ENCODE measurements at regions not wholly inside any gene's neighbourhood (a gene's known extent, or its start where the extent isn't known, plus 50 kb on each side); places are given as distances from the start of the nearest gene placed in this dataset.
"Not testable (repeated sequence)": the region's sequence is repeated elsewhere in the genome, so short reads cannot be mapped to it uniquely, and the experiment has no call there.

DNA sequence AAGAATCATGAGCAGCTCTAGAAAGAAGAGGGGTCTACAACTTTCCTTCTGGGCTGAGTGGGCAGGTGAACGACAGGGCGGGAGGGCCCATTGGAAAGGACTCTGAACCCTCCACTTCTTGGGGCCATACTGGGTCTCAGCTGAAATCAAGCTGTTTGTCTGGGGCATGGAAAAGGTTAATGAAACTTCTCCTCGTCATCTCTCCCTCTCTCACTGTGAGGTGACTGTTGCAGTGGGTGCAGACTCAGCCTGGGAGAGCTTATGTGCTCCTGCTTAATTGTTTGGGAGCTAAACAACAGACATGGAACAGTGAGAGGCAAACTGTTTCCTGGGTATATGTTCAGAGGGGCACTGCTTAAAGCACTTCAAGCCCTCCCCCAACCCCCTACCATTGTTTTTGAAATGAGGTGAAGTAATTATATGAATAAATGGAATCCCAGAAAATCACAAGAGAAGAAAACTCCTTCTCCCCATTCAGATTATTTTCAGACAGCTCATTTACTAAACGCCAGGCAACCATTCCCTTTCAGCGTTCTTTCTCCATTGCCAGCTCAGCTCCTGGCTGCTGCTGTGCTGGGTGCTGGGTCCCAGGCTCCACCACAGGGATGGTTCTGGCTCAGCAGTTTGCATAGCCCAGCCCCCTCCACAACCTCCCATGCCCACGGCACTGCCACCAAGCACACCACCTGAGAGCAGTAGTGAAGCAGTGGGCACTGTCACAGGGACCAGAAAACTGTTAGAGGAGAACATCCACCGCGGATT is 444.9 kb upstream of the TBL1XR1 start:
- no peak for DNase-seq

DNA sequence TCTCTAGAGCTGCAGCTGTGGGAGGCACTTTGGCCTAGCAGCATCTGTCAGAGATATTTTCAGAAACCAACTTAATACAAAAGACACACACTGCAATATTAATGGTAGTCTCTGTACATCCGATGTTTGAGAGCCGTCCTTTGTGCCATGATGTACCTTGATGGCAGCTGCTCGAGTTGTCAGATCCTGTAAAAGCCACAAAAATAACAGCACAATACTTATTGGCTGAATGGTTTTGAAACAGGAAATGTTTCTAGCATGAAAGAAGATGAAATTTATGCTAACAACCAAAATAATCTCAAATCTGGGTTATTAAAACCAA is 445.5 kb upstream of the TBL1XR1 start:
- no peak for DNase-seq

DNA sequence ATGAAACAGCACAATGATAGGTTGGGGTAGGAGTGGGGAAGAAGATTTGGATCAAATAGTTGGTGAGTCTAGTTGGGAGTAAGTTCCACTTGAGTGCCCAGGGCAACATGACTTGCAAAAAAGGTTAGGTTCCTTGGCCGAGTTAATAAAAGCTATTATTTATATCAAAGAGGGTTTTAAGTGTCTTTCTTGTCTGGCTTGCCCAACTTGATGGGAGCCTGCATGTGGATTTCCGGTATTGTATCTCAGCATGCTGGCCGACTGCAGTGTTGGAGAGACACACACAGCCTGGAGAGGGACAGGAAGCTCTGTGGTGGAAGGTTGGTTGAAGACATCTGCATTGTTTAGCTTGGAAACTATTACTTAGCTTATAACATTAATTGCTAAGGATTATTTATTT is 449.5 kb upstream of the TBL1XR1 start:
- no peak for DNase-seq

DNA sequence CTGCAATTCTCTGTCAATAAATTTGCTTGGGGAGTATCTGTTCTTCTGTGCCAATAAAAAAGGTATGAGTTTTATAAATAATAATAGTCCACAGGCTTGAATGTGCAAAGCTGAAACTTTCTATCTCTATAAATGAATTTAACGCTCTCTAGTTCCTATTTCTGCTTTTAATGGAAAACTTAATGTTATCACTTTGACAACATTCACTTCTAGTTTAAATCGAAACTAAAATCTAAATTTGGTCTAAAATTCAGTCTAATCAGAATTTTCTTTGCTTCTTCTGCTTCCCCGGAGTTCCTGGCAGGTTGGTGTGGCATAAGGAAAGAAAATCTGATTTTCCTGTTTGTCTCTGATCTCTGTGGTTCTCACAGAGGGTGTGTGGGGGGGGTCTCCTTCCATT is 450.1 kb upstream of the TBL1XR1 start:
- DNase-seq = no peak

DNA sequence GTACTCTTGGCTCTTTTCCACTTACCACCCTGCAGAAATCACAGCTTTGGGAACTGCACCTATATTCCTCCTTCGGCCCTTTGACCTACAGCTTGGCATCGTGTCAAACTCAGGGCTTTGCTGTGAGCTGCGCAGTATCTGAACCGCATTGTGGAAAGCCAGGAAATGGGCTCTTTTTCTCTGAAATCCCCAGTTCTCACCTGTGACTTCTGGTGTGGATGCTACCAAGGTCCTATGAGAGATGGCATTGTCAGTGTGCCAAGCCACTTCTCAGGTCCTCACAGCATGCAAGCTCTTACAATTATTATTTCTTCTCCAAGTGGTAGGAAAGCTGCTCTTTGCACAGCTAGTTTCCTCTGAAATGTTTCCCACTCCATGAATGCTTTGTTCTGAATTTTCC is 450.6 kb upstream of the TBL1XR1 start:
- no peak for DNase-seq

DNA sequence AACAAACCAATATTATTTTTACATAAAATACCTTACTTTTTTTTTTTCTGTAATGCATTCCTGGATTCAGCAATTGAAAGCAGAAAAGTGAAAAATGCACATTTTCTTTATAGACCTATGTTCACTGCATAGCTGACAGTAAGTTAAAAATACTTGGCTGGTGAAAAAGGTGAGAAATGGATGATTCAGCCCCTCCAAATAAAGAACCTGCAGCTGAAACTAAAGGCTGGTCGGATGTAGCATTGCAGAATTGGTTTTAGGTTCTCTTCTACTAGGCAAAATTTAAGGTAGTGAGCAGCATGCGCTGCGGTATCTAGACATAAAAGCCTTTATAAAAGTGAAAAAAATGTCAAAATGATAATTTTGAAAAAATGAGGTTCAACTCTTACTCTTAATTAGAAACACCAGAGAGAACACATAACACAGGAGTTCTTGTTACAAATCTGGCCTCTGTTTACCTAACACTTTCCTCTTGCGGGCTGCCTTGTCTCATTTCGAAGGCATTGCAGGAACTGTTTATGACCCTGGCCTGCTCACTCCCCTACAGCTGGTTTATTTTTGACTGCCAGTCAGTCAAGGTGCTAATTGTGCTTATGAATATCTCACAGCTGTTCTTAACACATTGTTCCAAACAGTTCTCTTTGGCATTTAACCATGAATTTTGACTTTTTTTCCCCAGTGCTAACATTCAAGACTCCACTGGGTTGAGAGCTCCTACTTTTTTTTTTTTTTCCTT is 455.4 kb upstream of the TBL1XR1 start:
- DNase-seq = no peak

DNA sequence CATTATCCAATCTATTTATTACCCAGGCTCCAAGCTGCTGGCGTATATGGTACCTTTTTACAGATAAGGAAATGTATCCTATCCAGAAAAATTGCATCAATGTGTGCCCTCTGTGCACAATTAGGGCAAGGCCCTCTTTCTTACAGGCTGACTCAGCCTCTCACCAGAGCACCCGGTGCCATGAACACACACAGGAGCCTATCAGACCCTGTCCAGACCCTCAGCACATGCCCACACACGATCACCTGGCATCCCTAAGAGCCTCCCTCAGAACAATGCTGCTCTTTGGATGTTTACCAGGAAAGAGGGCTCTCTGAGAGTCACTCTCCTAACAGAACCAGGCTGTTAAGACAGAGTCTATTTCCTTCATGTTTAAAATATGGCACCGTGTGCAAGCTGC is 460.0 kb upstream of the TBL1XR1 start:
- DNase-seq = no peak

DNA sequence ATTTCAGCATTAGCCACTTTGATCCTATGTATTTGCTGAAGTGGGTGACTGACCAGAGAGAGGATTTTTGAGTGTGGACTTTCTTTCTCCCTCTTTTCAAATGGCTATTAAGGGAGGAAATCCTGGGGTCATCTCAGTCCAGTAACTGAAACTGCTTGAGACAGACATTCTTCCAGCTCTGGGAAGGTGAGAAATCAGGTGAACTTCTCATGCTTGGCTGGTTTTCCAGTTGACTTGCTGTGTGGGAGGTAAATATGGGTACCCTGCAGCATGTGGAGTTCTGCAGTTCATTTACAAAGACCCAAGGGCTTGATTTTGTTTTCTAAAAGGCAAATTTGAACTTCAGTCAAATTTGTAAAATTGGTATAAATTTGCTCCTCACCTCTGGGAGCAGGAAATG is 461.1 kb upstream of the TBL1XR1 start:
- no peak for DNase-seq

DNA sequence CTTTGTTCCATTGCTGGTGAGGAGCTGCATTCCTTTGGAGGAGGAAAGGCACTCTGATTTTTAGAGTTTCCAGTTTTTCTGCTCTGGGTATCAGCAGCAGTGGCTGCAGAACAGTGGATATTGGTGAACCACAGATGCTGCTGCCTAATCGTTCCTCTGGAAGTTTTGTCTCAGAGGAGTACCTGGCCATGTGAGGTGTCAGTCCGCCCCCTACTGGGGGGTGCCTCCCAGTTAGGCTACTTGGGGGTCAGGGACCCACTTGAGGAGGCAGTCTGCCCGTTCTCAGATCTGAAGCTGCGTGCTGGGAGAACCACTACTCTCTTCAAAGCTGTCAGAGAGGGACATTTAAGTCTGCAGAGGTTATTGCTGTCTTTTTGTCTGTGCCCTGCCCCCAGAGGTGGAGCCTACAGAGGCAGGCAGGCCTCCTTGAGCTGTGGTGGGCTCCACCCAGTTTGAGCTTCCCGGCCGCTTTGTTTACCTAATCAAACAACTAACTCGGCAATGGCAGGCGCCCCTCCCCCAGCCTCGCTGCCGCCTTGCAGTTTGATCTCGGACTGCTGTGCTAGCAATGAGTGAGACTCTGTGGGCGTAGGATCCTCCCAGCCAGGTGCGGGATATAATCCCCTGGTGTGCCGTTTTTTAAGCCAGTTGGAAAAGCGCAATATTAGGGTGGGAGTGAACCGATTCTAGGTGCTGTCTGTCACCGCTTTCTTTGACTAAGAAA is 467.3 kb upstream of the TBL1XR1 start:
- DNase-seq = not testable (repeated sequence)

DNA sequence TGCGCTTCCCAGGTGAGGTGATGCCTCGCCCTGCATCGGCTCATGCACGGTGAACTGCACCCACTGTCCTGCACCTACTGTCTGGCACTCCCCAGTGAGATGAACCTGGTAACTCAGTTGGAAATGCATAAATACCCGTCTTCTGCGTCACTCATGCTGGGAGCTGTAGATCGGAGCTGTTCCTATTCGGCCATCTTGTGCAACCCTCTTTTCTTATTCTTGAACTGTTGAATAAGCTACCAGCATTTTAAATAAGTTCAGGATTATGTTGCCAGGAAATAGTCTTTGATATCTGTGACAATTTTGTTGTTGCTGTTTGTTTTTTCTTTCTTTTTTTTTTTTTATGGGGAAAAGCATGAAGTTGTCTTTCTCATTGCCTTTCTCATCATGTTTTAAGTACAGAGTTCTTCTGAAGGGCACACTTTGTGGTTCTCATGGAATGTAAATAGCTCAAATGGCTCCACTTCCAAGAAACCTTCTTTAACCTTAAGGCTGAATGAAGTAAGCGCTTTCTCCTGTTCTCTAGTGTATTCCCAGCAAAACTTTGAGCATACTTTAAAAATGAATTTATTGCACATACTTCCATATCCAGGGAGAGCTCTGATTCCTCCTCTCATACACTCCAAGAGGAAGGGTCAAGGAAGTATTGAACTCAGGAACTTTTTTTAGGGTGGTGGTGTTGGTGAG is 468.0 kb upstream of the TBL1XR1 start:
- DNase-seq = no peak

DNA sequence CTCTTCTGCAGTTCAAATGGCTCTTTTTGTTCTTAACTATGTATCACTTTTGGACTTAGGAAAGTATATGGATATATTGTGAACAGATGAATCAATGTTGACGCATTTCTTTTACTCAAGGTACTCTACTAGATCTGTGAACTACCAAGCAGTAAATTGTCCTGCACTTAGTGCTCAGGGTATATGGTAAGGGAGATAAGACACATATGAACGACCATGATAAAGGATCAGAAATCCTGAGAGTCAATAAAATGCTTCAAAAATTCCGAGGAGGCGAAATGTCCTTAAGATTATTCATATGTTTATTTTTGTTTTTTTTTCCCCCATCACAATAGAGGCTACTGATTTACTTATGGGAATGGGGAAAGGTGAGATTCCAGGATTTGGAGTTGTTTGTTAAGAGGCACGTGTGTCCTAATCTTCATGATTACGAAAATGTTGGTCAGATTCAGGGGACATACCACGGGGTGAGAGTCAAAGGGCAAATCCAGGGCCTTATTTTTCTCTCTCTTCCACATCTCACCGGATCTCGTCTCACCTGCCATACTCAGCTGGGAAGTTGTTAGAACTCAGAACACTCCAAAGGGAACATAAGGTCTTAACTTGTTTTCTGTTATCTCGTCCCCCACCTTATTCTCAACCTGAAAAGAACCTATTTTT is 475.1 kb upstream of the TBL1XR1 start:
- DNase-seq = no peak

DNA sequence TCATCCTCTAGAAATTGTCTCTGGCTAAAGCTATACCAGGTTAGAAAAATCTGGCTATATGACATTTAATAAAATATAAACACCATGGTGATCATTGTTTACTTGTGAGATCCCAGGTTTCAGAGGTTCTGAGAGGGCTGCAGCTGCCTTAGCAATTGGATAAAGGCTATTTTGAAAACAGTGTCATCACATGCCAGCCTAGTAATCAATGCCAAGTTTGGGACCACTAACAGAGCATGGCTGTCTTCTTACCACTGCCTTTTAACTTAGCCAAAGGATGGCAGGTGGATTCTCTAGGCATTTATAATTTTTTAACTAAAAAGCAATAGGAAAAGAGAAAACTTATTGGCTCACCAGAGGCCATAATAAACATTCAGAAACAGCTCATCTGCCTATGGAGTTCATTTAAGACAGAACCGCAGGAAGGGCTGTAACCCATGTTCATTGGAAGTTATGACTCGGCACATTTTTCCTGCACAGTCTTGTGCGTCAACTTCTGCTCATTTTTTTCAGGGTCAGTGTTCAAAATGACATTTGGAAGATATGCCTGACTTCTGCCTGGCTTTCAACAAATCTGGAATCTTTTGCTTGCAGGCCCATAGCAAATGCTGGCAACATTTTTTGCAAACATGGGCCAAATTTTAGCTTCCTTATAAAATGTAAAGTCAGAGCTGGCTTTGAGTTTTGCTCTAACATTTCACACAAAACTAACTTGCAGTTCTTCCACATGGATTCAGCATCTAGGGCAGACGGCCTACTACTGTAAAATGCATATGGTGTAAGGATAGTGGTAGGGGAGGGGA is 476.0 kb upstream of the TBL1XR1 start:
- no peak for DNase-seq

DNA sequence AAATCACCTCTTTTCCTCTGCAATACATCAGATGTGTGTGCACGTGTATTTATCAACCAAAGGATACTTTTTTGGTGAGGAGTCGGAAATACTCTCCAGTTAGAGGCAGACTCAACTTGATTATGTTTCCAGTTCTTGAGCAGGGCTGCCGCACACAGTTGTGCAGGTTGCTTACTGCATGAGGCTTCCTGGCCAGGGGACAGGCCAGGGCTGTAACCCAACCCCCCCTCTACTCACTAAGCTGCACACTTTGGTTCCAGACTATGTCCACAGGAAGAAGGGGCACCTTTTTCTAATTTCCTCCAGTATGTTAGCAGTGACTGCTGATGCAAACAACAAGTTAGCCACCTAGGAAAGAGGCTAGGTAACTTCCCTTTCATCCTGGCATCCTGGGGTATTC is 476.9 kb upstream of the TBL1XR1 start:
- no peak for DNase-seq

DNA sequence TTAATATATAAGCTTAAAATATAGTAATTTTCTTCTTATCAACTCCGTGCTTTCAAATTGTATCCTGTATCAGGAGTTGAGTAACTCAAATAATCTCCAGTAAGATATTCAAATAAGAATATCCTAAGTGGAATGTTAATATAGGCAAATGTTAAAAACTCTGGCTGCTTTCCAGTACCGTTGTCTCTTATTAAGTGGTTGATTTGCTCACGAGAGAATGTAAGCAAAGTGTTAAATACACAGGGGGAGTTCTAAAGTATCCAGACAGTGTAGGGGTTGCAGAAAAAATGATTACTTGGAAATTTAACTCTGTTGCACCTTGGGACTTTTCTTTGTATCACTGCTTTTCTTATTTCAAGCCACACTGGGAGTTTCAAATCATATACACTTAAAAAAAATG is 478.9 kb upstream of the TBL1XR1 start:
- no peak for DNase-seq

DNA sequence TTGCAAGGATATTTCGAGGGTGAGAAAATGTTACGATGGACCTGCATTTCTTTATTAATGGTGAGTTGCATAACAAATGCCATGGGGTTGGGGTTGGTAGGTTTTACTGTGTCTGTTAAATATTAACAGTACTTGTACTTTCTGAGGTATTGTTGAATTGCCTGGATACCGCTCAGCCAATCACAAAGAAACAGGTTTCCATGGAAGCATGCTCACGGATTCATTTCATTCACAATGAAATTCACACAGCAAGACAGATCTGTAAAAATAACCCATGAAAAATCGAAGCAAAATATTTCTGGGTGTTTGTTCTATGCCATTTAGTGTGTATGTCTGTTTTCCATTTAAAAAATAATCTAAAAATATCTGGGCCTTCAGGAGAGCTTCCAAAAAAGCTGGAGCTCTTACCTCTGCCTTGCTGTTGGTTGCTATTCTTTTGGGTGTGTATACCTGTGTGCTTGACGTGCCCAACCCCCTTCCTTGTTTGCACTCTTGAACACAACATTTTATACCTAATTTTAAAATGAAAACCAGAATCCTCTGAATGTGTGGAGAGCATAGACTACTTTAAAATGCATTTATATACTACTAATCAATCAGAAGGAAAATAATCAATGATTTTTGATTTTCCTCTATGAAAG is 479.8 kb upstream of the TBL1XR1 start:
- no peak for DNase-seq

DNA sequence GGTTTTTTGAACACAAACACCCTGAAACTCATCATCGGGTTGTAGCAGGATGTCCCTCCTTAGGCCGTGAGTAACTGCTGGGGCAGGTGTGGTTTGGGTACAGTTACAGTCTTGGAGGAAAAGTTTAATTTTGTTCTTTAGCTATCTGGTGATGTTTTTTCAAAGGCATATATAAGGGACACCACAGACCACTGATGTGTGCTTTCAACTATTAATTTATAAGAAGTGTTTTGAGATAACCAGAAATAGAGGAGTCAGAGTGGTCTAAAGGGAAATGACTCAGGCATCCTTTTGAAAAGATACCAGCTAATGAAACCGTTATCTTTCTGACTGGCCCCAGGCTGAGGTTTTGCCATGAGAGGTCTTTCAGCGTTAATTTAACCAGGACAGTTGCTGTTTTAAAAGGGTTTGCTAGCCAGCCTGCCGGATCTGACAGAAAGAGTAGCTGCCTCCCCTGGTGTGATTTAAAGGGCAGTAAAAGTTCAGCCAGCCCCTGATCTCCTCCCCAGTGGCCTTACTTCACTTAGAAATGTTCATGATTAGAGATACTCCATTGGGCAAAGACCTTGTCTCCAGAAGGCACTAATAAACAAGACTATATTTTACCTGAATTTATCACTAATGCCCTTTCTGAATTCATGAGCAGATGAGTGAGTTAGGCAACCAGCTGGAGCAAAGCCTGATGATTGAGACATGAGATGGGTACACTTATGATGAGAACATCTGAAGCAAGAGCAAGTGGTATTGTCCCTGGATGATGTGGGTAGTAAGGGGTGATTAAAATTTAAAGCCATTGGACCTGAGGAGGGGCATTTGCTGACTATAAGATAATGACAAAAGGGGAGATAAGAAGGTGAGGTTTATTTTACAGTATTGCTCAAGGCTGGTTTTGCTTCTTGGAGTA is 482.5 kb upstream of the TBL1XR1 start:
- DNase-seq = no peak

DNA sequence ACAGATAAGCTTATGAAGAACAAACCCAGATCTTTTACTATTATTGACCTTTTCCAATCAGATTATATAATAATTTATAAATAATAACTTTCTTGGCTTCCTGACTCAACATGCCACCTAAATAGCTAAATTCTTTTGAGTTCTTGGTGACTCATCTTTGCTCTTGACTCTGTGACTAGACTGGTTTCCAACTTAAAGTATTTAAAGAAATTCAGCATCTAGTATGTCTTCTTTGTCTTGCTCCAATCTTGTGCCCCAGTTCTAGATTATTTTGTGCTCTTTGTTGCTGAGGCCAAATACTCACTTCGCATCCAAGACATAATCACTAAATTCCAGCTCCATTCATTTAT is 483.2 kb upstream of the TBL1XR1 start:
- DNase-seq = no peak

DNA sequence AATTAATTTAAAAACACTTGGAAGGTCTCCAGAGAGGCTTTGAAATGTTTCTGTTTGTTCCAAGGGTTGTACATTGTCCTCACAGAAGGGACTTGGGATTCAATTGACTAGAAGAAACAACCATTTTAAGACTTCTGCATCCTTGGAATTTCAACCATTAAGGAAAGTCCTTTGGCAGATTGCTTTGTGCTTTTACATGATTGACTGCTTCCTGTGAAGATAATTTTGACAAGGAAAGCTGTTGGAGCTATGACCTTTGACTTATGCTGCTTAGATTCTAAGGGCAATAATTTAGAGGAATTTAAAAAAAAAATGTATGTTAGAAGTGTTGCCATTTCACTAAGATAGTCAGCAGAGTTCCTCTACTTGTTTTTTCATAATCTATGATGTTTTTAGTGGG is 483.9 kb upstream of the TBL1XR1 start:
- no peak for DNase-seq

DNA sequence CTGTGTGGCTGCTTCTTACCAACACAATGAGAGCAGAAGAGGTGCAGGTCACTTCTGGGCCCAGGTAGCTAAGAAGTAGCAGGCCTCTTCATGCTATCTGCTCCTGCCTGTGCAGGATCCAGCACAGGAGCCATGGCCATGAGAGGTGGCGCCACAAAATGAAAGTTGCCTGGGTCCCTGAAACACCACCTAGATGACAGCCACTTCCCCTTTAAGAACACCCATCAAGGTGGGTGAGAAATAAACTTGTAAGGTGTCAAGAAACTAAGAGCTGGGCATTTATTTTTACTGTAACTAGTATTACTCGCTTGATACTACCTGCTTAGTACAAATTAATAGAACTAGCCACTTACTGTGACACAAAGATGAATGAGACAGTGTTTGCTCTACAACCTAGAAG is 484.6 kb upstream of the TBL1XR1 start:
- DNase-seq = no peak

DNA sequence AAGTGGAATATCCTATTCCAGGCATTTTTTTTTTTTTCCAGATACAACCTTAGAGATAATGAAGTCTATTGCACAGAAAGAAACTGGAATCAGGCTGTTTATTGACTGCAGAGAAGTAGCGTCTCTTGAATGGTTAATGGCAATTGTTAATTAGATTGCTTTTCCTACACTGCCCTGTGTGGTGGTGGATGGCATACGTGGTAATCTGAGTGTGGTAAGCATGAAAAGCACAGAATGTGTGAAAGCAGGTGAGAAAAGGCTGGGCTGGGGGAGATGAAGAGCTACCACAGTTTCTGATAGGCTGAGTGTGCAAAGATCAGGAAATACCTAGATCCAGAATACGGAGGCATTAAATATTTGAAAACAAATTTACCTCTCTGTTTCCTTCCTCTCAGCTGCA is 486.3 kb upstream of the TBL1XR1 start:
- DNase-seq = no peak

DNA sequence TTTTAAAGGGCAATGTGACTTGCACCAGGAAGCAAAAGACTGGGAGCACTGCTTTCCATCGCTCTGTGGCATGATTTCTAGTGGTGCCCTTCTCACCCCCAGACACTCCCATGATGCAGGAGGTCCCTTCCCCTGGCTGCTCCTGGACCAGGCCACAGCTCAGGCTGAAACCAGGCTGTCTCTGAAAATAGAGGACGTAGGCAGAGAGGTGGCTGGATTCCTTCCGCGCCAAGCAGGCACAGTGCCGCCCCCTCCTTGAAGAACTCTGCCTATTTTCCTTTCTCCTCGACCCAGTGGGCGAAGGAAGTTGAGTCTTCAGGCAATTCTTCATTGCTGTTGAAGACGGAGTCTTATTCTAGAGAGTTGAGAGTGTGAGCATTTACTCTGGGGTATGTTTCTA is 489.4 kb upstream of the TBL1XR1 start:
- no peak for DNase-seq
